ENCODE measurements at regions not wholly inside any gene's neighbourhood (a gene's known extent, or its start where the extent isn't known, plus 50 kb on each side); places are given as distances from the start of the nearest gene placed in this dataset.

- no peak for ATAC-seq
- H3K27me3 ChIP-seq (replicated peaks in 1 of 2; ENCODE audit: control insufficient read depth in 2 of 2, insufficient read depth in 2 of 2, low read length in 1 of 2) = no peaks in the 10 kb centered on the region
- H3K36me3 ChIP-seq (ENCODE audit: control insufficient read depth in 2 of 2, insufficient read depth in 2 of 2, low read length in 1 of 2) = no peaks in the 10 kb centered on the region
- ChIA-PET RAD21 (ENCODE audit: unreplicated experiment) (no interaction called here), CTCF (no interaction called here), SMC1A (ENCODE audit: uncharacterized antibody, unreplicated experiment) (interaction anchor here (0.8 kb wide), 1 partner anchor 14 kb away, joined by 3 read pairs; no protein-coding TSS in a partner anchor), POLR2A (no interaction called here)
- FAIRE-seq = no peak
- no peak for TF ChIP-seq CEBPZ (IDR thresholded peaks at IDR 0.05; ENCODE audit: low read depth, low read length)
- WGBS (ENCODE audit: insufficient coverage, insufficient replicate concordance, low lambda C conversion rate, missing lambda C conversion rate) = 69% methylated on average over 39 of the region's 40 CpGs
- no peak overlapping the region for H3K9ac ChIP-seq (ENCODE audit: control insufficient read depth, insufficient read depth, low read length)
- no peaks in the 10 kb centered on the region for H4K20me1 ChIP-seq (ENCODE audit: control insufficient read depth, insufficient read depth)
- intact Hi-C loops (cut with micrococcal nuclease; ENCODE audit: unreplicated experiment) (no loop called here), in situ Hi-C loops (cut with MboI) (no loop called here)
- no peak overlapping the region for H3K4me2 ChIP-seq (ENCODE audit: control insufficient read depth, insufficient read depth)
- H2AFZ ChIP-seq (ENCODE audit: control insufficient read depth, low read depth, low read length) = no peak overlapping the region
- no peaks in the 10 kb centered on the region for H3K4me1 ChIP-seq (ENCODE audit: control insufficient read depth, insufficient read depth, low read length)
- no peaks in the 10 kb centered on the region; the same call in 2 of the 3 replicates for H3K9me3 ChIP-seq (replicated peaks; ENCODE audit: control insufficient read depth, insufficient read depth, low read length)
- DNase-seq (ENCODE audit: low read depth, low spot score) = no peak
- H3K4me3 ChIP-seq = no peak overlapping the region
- H3K27ac ChIP-seq (ENCODE audit: control insufficient read depth, insufficient read depth) = no peak overlapping the region
- BruUV-seq (replicated peaks) = no TSS peak
- no peaks in the 10 kb centered on the region for H3K79me2 ChIP-seq (ENCODE audit: control insufficient read depth, insufficient read depth, low read length)
Measured at GRCh38 chr19:27909185-27909840, 1303.6 kb downstream of the UQCRFS1 start.

GRCh38 chr19:27906081-27906480 is 1306.9 kb downstream of the UQCRFS1 start:
- Histone ChIP-seq H2AFZ (ENCODE audit: control insufficient read depth, low read depth, low read length) (no peak overlapping the region), H4K20me1 (ENCODE audit: control insufficient read depth, insufficient read depth) (no peaks in the 10 kb centered on the region), H3K4me3 (no peak overlapping the region), H3K9me3 (replicated peaks; ENCODE audit: control insufficient read depth, insufficient read depth, low read length) (no peaks in the 10 kb centered on the region; the same call in 2 of the 3 replicates), H3K4me2 (ENCODE audit: control insufficient read depth, insufficient read depth) (no peak overlapping the region), H3K27ac (ENCODE audit: control insufficient read depth, insufficient read depth) (no peak overlapping the region), H3K79me2 (ENCODE audit: control insufficient read depth, insufficient read depth, low read length) (no peaks in the 10 kb centered on the region), H3K27me3 (replicated peaks in 1 of 2; ENCODE audit: control insufficient read depth in 2 of 2, insufficient read depth in 2 of 2, low read length in 1 of 2) (no peaks in the 10 kb centered on the region), H3K36me3 (ENCODE audit: control insufficient read depth in 2 of 2, insufficient read depth in 2 of 2, low read length in 1 of 2) (no peaks in the 10 kb centered on the region), H3K9ac (ENCODE audit: control insufficient read depth, insufficient read depth, low read length) (no peak overlapping the region), H3K4me1 (ENCODE audit: control insufficient read depth, insufficient read depth, low read length) (no peaks in the 10 kb centered on the region)
- no peak for FAIRE-seq
- DNase-seq (ENCODE audit: low read depth, low spot score) = no peak
- no TSS peak for BruUV-seq (replicated peaks)
- POLR2A ChIA-PET = interaction anchor here (0.7 kb wide), 1 partner anchor 21 kb away, joined by 3 read pairs; no protein-coding TSS in a partner anchor
- SMC1A ChIA-PET (ENCODE audit: uncharacterized antibody, unreplicated experiment) = no interaction called here
- CTCF ChIA-PET = no interaction called here
- RAD21 ChIA-PET (ENCODE audit: unreplicated experiment) = no interaction called here
- intact Hi-C loops (cut with micrococcal nuclease; ENCODE audit: unreplicated experiment) (no loop called here), in situ Hi-C loops (cut with MboI) (no loop called here)
- TF ChIP-seq MTA3 (IDR thresholded peaks at IDR 0.05; ENCODE audit: borderline replicate concordance, low read length) = no peak
- TF ChIP-seq MYC (IDR thresholded peaks at IDR 0.05; ENCODE audit: insufficient read depth, insufficient read length, insufficient replicate concordance, low read length, severe bottlenecking) = no peak
- no peak for TF ChIP-seq IRF3 (IDR thresholded peaks at IDR 0.05)
- WGBS (ENCODE audit: insufficient coverage, insufficient replicate concordance, low lambda C conversion rate, missing lambda C conversion rate) = 8% methylated on average over 4 of the region's 4 CpGs
- ATAC-seq = no peak
